ENCODE measurements at regions not wholly inside any gene's neighbourhood (a gene's known extent, or its start where the extent isn't known, plus 50 kb on each side); places are given as distances from the start of the nearest gene placed in this dataset.

DNA sequence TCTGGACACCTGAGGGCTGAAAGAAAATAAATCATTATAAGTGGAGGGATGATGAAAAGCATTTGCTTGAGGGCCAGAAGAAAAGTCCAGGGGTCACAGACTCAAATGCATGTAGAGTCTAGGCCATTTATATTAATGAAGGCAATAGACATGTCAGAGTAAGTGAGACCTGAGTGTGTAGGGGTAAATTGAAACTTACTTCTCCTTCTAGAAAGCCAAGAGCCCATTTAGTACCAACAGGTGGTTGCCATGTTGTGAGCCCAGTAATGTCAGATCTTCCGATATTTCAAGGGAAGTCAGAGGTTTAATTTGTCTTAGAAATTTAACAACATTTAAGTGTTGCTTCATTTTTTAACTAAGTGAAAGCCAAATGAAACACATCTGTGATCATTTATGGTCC lies 166.1 kb upstream of the SLIT2 start:
- no peak for DNase-seq (ENCODE audit: low read depth)
- TF ChIP-seq, protein P1, sequence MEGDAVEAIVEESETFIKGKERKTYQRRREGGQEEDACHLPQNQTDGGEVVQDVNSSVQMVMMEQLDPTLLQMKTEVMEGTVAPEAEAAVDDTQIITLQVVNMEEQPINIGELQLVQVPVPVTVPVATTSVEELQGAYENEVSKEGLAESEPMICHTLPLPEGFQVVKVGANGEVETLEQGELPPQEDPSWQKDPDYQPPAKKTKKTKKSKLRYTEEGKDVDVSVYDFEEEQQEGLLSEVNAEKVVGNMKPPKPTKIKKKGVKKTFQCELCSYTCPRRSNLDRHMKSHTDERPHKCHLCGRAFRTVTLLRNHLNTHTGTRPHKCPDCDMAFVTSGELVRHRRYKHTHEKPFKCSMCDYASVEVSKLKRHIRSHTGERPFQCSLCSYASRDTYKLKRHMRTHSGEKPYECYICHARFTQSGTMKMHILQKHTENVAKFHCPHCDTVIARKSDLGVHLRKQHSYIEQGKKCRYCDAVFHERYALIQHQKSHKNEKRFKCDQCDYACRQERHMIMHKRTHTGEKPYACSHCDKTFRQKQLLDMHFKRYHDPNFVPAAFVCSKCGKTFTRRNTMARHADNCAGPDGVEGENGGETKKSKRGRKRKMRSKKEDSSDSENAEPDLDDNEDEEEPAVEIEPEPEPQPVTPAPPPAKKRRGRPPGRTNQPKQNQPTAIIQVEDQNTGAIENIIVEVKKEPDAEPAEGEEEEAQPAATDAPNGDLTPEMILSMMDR (IDR thresholded peaks at IDR 0.05; ENCODE audit: control insufficient read depth, insufficient read depth, low read depth, low read length, missing control alignments), result no peak
- H3K4me3 ChIP-seq (ENCODE audit: control insufficient read depth, low read depth, low read length), result no peak overlapping the region

DNA sequence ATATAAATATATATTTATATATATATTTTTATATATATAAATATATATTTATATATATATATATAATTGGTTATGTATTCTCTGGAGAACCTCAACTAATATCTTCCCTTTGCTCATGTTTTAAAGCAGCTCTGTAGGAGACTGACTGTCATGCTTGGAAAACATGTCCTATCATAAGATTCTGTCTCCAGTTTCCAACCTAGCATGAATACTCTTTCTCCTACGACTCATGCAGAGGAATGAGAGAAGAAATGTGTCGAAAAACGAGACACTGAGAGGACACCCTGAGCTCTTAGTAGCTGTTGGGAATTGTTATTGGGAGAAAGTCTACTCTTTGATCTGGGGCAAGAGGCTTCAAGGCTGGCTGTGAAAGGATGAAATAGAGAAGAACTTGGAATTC lies 166.5 kb upstream of the SLIT2 start:
- H3K4me3 ChIP-seq (ENCODE audit: control insufficient read depth, low read depth, low read length), result no peak overlapping the region
- no peak for DNase-seq (ENCODE audit: low read depth)
- TF ChIP-seq, protein P1 (IDR thresholded peaks at IDR 0.05; ENCODE audit: control insufficient read depth, insufficient read depth, low read depth, low read length, missing control alignments), result no peak

DNA sequence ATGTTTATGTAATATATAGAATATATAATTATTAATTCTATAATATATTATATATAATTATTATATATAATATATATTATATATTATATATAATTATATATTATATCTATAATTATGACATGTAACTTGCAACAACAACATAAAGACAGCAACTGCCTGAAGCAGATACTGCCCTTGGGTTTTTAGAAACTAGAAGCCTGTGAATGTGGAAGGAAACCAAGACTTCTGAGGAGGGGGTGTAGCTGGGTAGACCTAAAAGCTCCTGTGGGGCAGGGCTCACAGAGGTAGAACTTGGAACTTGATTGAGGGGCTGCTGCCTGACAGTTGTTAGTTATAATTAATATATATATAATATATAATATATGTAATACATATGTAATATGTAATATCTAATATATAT lies 167.2 kb upstream of the SLIT2 start:
- TF ChIP-seq, protein P1 (IDR thresholded peaks at IDR 0.05; ENCODE audit: control insufficient read depth, insufficient read depth, low read depth, low read length, missing control alignments), result no peak
- DNase-seq (ENCODE audit: low read depth), result no peak

DNA sequence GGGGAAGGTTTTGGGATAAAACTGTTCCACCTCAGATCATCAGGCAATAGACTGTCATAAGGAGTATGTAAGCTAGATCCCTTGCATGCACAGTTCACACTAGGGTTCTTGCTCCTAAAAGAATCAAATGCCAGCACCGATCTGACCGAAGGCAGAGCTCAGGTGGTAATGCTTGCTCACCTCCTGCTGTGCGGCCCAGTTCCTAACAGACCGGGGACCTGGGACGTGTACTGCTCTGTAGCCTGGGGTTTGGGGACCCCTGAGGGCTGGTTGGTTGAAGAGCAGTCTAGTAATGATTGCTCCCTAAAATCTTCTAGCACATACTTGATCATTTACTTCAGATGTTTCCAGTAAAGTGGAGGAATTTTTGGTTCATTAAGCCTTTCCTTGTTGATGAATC lies 173.1 kb upstream of the SLIT2 start:
- TF ChIP-seq, protein P1 (IDR thresholded peaks at IDR 0.05; ENCODE audit: control insufficient read depth, insufficient read depth, low read depth, low read length, missing control alignments), result no peak
- H3K4me3 ChIP-seq (ENCODE audit: control insufficient read depth, low read depth, low read length), result no peak overlapping the region
- no peak for DNase-seq (ENCODE audit: low read depth)

More for the DNA sequence above, 167.2 kb upstream of the SLIT2 start:
- H3K4me3 ChIP-seq (ENCODE audit: control insufficient read depth, low read depth, low read length), result no peak overlapping the region

DNA sequence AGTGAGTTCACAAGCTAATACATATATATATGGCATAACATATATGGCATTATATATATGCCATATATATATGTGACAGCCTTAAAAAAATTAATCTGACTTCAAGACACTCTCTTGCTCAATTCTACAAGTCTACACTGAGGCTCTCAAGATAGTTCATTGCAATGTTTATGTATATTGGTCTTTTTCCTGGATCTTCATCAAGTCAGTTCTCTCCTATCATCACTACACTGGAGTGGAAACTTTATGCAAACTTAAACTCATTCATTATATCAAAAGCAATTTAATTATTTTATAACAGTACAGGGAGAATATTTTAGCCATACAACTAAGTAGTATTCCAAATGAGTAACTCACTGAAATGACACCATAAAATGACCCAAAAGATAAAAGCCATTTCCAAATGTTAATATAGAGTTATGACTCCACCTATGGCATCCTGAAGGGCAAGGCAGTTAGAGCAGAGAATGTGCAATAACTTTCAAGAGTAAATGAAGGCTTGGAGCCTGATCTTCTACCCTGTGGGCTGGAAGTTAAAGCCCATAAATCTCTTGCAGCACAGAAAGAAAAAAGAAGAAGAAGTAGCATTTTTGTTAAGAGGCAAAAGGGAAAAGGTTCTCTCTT lies 176.3 kb upstream of the SLIT2 start:
- TF ChIP-seq, protein P1 (IDR thresholded peaks at IDR 0.05; ENCODE audit: control insufficient read depth, insufficient read depth, low read depth, low read length, missing control alignments), result peak; percentile 38
- H3K4me3 ChIP-seq (ENCODE audit: control insufficient read depth, low read depth, low read length), result no peak overlapping the region
- no peak for DNase-seq (ENCODE audit: low read depth)

DNA sequence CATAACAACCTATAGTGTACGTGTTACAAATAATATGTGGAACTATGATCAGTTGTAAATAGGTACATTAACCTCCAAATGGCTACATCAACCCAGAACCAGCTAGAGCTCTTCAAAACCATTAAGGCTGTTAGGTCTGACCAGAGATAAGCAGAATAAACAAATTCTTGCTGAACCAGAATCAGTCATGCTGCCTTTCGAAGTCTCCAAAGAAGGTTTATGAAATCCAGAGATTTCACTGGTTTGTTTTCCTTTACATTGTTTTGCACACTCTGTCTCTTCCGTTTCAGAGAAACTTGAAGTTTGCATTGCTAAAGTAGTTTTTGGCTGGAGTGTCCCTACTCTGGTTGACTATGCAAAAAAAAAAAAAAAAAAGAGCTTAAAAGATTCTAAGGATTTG lies 177.3 kb upstream of the SLIT2 start:
- no peak for DNase-seq (ENCODE audit: low read depth)
- H3K4me3 ChIP-seq (ENCODE audit: control insufficient read depth, low read depth, low read length), result no peak overlapping the region
- TF ChIP-seq, protein P1 (IDR thresholded peaks at IDR 0.05; ENCODE audit: control insufficient read depth, insufficient read depth, low read depth, low read length, missing control alignments), result no peak
